Astrocyte of the spinal cord (primary cell): ENCODE measurements at regions not wholly inside any gene's neighbourhood (a gene's known extent, or its start where the extent isn't known, plus 50 kb on each side); places are given as distances from the start of the nearest gene placed in this dataset.
A peak's percentile ranks its signal among the peaks of the same experiment; 100 is the strongest.
"Not testable (repeated sequence)": the region's sequence is repeated elsewhere in the genome, so short reads cannot be mapped to it uniquely, and the experiment has no call there.

Experiments
- DNase-seq: peaks from one replicate; pipeline ENCODE4 v3.0.0; 2011; ENCODE audit warnings: low read depth, low spot score
- H3K4me3 ChIP-seq: 2 replicates; pipeline ENCODE4 v1.5.1; 2011; ENCODE audit warnings: low read depth, mild to moderate bottlenecking, low read length, moderate library complexity
- CTCF ChIP-seq: IDR thresholded peaks from 2 replicates; pipeline ENCODE4 v1.5.1; 2012; ENCODE audit warnings: low read depth, mild to moderate bottlenecking, low read length, inconsistent platforms
- in situ Hi-C: cut with HindIII; loops from 2 replicates; pipeline ENCODE4 v1.10.0; 2017; ENCODE audit warnings: low sequenced_read_pairs

- DNase-seq, H3K4me3 ChIP-seq, in situ Hi-C loops: not testable (repeated sequence)
Observed at GRCh38 chr12:76971216-76971879, 92.5 kb upstream of the CSRP2 start.

GRCh38 chr12:76967181-76967885, 88.5 kb upstream of the CSRP2 start:
- no peak for TF ChIP-seq CTCF
- in situ Hi-C loops: no loop called here
- peak; percentile 13 for DNase-seq
- H3K4me3 ChIP-seq: no peak overlapping the region

GRCh38 chr12:76964784-76965571, 86.2 kb upstream of the CSRP2 start:
- DNase-seq: no peak
- in situ Hi-C loops: no loop called here
- TF ChIP-seq CTCF: no peak
- H3K4me3 ChIP-seq: no peak overlapping the region

GRCh38 chr12:76962099-76962498, 83.3 kb upstream of the CSRP2 start:
- in situ Hi-C loops: no loop called here
- no peak for TF ChIP-seq CTCF
- H3K4me3 ChIP-seq: no peak overlapping the region
- no peak for DNase-seq

GRCh38 chr12:76957301-76957700, 78.5 kb upstream of the CSRP2 start:
- no peak overlapping the region for H3K4me3 ChIP-seq
- in situ Hi-C loops: no loop called here
- TF ChIP-seq CTCF: no peak
- no peak for DNase-seq

GRCh38 chr12:76952995-76953394, 74.2 kb upstream of the CSRP2 start:
- H3K4me3 ChIP-seq: no peak overlapping the region
- in situ Hi-C loops: no loop called here
- TF ChIP-seq CTCF: no peak
- DNase-seq: no peak

GRCh38 chr12:76948879-76949278, 70.1 kb upstream of the CSRP2 start:
- no peak for TF ChIP-seq CTCF
- no peak for DNase-seq
- in situ Hi-C loops: no loop called here
- H3K4me3 ChIP-seq: no peak overlapping the region
